GM19438 (cell line): ENCODE measurements at regions not wholly inside any gene's neighbourhood (a gene's known extent, or its start where the extent isn't known, plus 50 kb on each side); places are given as distances from the start of the nearest gene placed in this dataset.

ENCODE experiments used
- ATAC-seq: cut with Tn5 transposase; IDR thresholded peaks from one replicate; pipeline ENCODE4 v1.9.1; 2021; ENCODE audit warnings: low read depth; ENCODE audit not compliant: unreplicated experiment

DNA sequence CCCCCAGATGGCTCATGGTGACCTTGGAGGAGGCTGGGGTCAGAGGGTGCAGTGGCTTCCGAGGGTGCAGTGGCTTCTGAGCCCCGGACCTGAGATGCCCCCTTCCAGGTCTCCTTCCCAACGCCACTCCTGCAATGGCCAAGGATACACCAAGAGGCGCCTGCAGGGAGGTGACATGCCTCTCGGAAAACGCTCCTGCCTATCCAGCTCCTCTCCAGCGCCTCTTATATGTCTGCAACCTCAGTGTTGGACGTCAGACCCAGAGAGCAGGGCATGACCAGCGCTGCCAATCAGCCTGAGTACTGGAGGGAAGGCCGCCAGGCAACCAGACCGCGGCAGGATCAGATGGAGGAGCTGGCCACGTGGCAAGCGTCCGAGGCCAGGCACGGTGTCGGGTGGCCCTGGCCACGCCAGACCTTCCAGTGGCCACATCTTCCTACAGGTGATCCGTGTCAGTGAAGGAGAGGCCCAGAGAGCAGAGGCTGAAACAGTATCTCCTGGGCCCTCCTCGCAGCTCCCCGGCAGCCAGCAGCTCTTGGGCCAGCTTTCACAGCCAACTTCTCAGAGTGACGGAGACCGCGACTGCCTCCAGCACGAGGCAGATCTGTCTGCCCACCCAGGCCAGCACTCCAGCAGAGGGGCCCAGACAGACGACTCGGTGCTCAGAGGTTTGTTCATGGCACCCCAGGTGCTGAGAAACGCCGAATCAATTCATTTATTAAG, 199.5 kb upstream of the SALL3 start:
- ATAC-seq, result no peak

DNA sequence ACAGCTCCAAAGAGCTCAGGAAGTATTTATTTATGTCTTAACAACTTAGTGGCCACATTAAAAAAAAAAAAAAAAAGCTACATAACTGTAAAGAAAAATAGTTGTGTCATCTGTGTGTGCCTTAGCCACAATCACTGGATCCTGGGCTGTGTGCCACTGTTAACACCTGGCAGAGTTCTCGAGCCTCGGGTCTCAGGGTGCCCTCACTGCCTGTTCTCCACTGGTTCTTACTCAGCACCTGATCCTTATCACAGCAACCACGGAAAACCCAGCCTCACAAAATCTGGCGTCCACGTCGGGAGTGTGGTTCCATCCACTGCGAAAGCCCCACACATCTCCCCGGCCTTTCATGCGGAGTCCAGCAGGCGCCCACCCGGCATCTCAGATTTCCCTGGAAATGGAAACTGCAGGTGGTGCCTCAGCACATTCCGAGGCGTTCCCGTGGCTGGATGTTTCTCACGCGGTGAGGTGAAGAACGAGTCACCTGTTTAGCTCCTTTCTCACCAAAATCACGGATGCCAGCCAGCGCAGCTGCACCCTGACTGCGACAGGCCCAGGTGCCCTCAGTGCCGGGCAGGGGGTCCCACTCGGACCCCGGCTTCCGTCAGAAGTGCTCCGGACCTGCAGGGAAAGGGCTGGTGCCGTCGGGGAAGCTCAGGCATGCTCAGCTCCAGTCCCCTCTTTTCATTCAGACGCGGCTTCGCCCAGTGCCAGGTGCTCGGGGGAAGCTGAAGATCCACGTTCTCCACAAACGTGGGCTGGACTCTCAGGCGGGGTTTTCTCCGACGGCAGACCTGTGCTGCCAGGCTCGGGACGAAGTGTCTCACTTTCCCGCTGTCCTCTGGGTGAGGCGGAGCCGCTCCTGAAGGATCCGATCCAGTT, 198.7 kb upstream of the SALL3 start:
- no peak for ATAC-seq

DNA sequence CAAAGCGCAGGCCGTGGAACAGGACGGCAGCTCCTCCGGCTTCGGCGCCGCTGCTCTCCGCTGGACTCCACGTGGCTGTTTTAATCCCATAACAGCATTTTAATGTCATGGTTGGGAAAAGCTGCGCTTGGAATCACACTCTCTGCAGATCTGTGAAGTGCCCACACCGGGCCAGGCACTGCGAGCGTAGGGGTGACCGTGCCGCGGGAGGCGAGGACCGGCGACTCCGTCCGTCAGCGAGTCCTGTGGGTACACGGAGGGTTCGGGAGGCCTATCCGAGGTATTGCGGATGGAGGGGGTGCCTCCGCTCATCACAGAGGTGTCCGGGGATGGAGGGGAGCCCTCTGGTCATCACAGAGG, 198.0 kb upstream of the SALL3 start:
- ATAC-seq, result no peak

DNA sequence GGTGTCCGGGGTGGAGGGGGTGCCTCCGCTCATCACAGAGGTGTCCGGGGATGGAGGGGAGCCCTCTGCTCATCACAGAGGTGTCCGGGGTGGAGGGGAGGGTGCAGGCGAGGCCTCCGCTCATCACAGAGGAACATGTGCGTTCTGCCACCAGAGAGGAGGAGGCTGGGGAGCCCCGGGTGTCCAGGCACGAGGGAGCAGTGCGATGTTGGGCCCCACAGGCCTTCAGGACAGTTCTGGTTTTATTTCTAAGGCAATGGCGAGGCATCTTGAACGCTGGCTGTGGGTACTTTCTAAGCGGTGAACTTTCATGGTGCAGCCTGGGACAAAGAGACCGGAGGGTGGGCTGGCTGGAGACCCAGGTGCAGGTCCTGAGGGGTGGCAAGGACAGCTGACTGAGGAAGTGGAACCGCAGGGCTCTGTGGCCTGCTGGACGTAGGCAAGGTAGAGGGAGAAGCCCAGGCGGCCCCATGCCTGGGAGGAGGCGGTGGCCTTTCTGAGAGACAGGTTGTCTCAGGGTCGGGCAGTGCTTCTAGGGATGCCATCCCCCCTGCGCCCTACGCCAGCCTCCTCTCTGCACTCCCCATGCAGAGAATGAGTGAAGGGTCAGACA, 196.6 kb upstream of the SALL3 start:
- no peak for ATAC-seq

DNA sequence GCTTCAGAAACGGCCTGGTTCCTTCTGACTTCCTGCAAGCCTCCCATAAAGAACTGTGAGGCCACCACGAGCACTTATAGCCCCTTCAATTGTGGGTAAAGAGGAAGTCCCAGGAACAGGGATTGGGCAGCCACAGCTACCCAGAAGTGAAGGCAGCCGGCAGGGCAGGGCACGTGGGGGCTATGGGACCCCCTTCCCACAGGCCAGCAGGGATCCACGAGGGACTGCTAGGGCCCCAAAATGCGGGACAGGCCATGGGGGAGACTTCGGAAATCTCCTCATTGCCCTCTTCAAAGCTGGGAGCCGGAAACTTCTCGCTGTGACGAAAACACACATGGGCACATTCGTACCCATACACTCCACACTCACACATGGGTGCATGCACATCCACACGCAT, 196.1 kb upstream of the SALL3 start:
- ATAC-seq, result no peak

DNA sequence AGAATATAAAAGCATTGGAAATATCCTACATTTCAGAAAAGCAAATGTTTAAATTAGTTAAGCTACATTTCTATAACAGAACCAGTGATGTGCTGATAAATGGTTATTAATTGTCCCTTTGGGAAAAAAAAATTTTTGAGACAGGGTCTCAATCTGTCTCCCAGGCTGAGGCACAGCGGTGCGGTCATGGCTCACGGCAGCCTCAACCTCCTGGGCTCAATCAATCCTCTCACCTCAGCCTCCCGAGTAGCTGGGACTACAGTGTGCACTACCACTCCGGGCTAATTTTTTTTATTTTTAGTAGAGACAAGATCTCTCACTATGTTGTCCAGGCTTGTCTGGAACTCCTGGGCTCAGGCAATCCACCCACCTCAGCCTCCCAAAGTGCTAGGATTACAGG, 194.8 kb upstream of the SALL3 start:
- no peak for ATAC-seq

DNA sequence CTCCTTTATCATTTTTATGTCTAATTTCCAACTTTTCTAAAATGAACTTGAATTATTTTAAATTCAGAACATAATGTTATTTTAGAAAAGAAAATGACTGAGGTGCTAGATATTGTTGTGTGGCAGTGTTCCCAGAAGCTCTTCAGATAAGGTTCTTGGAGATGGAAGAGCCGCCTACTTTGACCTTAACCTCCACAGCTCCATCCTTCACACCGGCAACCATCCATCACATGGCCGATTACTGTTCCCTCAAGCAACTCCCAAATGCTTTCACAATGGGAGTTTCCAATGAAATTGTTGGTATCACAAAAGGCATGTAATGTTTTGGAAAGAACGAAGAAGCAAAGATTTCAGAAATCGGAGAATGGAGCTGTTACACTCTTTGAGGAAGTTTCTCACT, 193.9 kb upstream of the SALL3 start:
- ATAC-seq, result no peak

DNA sequence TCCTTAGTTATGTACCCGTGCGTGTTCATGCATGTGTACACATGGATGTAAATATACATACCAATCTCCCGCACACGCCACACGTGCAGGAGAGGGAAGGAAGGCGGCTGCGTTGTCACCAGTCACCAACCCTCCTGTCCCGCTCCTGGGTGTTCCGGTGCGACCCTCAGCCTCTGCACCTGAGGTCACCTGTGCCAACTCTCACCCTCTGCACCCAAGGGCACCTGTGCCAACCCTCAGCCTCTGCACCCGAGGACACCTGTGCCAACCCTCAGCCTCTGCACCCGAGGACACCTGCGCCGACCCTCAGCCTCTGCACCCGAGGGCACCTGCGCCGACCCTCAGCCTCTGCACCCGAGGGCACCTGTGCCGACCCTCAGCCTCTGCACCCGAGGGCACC, 192.8 kb upstream of the SALL3 start:
- ATAC-seq, result no peak

DNA sequence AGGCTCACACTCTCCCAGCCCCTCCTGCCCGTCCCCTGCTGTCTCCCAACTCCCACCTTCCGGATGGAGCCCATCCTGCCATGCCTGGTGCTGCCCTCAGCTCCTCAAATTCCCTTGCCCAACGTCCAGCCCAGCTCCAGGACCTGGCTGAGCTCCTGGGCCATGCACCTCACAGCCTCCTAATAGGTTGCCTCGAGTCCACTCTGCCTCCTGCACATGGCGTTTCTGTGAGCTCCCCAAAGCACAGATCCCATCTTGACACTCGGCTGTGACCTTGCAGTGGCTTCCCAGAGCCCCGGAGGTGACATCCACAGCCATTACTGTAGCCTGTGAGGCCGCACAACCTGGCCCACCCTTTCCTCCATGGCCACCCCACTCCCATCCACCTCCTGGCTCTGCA, 191.9 kb upstream of the SALL3 start:
- no peak for ATAC-seq

DNA sequence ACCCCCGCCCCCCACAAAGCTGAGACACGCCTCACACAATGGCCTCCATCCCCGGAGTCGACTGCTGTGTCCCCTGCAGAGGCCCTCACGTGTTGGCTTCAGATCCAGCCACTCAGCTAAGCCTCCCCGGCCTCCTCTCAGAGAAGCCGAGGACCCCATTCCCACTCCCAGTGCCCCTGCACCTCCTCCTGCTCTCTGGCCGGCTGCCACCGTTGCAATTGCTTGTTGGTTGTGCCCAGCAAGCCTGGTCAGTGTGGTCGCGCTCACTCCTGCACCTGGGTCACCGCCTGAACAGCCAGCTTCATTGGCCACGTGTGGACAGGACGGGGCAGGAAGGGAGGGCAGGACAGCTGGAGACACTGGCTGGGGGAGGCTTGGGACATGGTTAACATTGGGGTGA, 191.5 kb upstream of the SALL3 start:
- ATAC-seq, result no peak

DNA sequence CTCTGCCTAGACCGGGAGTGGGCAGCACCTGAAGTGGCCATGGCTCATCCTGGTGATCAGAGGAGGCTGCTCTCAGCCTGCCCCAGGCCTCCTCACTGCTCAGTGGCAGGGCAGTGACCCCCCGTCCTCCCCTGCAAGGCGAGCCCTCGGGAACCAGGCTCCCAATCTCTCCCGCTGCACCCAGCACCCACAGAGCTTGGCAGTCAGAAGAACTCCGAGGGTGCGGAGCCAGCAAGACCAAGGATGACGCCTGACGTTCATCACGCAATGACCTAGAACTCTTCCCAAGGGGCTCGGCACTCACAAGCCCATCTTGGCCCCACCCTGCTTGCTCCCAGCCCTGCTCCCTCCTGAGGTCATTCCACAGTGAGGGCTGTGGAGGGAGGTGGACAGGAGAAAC, 189.8 kb upstream of the SALL3 start:
- no peak for ATAC-seq

DNA sequence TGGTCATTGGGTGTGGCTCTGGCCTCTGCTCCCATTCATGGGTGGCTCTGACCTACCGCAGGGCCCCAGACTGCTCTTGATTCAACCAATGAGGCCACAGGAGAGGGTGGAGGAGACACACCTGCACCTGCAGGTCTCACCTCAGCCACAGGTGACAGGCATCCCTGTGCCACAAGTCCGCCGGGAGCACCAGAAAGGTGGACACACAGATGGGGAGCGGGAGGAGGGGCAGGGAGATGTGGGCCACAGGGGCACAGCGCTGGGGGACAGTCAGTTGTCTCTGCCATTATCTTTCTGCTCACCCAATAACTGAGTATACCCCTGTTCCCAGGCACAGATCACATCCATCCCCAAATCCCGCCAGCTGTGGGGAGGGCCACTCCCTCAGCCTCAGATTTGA, 189.1 kb upstream of the SALL3 start:
- no peak for ATAC-seq

DNA sequence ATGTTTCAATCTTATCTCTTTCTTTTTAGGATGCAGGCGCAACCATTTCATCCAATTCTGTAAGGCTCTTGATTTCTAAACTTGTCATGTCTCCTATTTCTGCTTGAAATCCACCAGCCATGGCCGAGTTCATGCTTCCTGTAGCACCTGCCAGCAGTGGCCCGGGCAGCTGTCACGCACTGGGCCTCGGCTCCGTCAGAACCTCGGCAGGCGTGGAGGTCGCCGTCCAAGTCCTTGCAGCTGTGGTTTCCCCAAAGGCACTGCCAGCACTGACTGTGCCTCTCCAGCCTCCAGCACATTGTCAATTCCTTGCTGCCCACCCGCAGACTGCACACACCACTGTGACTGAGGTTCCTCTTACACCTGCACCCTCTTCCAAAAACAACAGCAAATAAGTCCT, 188.7 kb upstream of the SALL3 start:
- ATAC-seq, result no peak

DNA sequence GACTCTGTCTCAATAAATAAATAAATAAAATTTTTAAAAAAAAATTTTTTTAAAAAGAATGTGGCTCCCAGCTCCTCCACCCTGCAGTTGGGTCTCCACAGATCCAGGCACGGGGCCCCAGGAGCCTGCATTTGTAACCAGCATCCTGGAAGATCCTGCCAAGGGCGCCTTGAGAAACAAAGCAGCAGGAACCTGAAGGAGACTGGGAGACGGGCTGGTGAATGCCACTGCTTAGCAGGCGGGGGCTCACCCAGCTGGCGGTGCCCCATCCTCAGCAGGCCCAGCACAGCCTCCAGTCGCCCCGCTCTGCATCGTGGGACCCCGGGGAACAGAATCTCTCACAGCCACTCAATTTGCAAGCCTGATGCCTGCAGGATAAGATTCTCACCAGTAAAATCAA, 187.5 kb upstream of the SALL3 start:
- ATAC-seq, result no peak

DNA sequence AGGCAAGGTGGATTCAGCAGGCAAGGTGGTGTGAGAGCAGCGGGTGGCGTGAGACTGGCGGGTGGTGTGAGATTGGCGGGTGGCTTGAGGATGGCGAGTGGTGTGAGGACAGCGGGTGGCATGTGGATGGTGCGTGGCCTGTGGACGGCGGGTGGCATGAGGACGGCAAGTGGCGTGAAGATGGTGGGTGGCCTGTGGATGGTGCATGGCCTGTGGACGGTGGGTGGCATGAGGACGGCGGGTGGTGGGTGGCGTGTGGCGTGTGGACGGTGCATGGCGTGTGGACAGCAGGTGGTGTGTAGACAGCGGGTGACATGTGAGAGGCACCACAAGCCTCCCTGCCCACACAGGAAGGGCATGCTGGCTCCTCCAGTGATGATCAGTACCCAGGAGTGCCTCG, 186.9 kb upstream of the SALL3 start:
- ATAC-seq, result no peak

DNA sequence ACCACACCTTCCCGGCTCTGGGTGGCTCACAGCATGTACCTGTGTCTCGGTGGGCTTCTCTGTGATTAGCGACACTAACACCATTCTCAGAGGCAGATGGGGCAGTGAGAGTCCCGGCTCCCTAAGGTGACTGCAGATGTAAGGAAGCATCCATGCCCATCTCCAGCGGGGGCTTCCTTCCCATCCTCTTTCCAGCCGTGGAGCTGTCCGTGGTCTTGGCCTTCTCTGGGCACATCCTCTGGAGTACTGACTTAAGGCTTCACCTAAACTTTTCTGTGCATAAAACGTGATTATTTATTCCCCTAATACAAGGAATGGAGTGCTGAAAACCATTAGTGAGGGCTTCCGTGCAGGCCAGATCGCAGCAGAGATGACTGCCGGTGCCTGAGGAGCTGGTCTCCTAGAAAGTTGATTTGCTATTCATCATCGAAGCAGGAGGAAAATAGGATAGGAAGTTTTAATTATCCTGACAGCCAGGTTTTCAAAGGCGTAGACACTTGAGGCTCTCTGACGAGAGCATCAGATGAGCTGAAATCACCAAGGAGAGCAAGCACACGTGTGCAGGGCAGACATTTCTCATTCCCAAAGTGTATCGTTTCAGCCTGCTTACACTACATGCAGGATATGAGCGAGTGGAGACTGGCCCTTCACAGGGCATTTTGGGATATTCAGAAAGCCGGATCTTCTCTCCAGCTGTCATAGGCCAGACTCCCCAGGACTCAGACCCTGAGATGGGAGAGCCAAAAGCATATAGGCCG, 186.1 kb upstream of the SALL3 start:
- ATAC-seq, result no peak

DNA sequence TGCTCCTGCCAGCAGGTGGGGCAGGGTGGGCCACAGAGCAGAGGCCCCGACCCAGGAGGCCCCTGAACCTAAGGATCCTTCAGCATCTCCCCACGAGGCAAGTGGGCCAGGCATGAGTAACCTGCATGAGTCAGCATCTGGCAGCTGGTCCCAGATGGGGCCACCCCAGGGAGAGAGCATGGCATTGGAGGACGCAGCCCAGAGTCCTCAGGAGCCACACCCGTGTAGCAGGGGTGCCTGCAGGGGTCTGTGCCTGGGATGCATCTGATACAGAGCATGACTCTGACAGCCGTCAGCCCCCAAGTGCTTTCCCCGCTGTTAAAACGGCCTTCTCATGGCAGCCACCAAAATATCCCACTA, 185.6 kb upstream of the SALL3 start:
- no peak for ATAC-seq

DNA sequence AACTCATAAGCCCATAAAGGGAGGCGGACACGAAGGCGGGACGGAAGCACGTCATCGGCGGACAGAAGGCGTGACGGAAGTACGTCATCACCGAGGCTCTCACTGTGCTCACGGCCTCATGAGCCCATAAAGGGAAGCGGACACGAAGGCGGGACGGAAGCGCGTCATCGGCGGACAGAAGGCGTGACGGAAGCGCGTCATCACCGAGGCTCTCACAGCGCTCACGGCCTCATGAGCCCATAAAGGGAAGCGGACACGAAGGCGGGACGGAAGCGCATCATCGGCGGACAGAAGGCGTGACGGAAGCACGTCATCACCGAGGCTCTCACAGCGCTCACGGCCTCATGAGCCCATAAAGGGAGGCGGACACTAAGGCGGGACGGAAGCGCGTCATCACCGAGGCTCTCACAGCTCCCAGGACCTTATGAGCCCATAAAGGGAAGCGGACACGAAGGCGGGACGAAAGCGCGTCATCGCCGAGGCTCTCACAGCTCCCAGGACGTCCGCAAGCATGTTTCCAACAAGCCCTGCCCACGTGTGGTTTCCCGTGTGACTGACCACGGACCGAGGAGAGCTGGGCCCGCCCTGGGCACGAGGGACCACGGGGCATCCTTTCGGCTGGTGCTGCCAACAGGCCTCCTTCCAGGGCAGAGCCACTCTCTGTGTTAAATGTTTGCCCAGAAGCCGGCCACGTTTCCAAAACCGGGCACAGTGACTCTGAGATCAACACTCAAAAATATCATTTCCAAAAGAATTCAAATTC, 182.7 kb upstream of the SALL3 start:
- ATAC-seq, result no peak

DNA sequence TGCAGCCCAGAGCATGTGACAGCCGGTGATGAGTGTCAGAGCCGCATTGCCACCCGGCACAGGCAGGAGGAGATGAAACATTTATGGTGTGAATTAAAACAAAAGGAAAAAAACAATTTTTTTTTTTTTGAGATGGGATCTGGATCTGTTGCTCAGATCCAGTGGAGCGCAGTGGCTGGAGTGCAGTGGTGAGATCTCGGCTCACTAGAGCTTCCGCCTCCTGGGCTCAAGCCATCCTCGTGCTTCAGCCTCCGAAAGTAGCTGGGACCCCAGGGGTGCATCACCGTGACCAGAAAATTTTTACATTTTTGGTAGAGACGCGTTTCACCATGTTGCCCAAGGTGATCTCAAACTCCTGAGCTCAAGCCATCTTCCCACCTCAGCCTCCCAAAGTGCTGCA, 182.1 kb upstream of the SALL3 start:
- ATAC-seq, result no peak

DNA sequence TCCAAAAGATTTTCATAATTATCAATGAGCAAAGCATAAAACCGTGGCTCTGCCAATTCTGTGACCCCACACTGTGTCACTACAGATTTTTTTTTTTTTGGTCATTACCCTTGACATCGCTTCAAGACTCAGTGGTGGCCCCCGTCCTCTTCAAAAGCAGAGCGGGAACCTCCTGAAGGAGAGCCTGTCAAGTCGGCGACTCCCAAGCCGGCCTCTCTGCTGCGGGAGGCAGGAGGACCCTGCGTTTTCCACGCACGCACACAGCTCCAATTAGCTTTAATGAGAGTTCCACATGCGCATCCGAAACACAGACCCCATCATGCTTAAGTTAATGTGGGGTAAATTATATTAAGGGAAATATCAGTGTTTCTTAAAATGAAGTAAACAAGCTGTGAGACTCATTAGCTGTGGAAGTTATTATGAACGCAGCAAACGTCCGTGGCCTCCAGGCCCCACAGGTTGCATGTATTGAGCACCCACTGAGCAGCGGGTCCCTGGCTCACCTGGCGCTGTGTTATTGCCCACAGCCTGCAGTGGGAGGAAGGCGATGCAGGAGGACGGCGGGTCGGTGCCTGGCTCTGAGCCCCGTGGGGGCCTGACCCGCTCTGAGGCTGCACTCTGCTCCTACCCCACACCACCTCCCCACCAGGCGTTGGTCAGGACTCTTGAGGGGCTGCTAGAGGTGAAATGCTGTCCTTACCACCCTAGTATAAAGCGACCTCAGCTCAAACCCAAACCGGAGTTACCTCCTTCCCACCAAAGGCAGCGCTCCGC, 181.0 kb upstream of the SALL3 start:
- ATAC-seq, result no peak
